ENCODE measurements at regions not wholly inside any gene's neighbourhood (a gene's known extent, or its start where the extent isn't known, plus 50 kb on each side); places are given as distances from the start of the nearest gene placed in this dataset.

- in situ Hi-C loops (cut with HindIII; ENCODE audit: low pct_unique_long_range_greater_than_20kb, low sequenced_read_pairs): no loop called here
These were observed 51.4 kb upstream of the LGSN start for GRCh38 chr6:63371104-63371715.

GRCh38 chr6:63372951-63373533, 53.3 kb upstream of the LGSN start:
- in situ Hi-C loops (cut with HindIII; ENCODE audit: low pct_unique_long_range_greater_than_20kb, low sequenced_read_pairs): no loop called here

More at GRCh38 chr6:63371104-63371715, 51.4 kb upstream of the LGSN start:
- no peak for DNase-seq (ENCODE audit: low read depth, low spot score)

DNA sequence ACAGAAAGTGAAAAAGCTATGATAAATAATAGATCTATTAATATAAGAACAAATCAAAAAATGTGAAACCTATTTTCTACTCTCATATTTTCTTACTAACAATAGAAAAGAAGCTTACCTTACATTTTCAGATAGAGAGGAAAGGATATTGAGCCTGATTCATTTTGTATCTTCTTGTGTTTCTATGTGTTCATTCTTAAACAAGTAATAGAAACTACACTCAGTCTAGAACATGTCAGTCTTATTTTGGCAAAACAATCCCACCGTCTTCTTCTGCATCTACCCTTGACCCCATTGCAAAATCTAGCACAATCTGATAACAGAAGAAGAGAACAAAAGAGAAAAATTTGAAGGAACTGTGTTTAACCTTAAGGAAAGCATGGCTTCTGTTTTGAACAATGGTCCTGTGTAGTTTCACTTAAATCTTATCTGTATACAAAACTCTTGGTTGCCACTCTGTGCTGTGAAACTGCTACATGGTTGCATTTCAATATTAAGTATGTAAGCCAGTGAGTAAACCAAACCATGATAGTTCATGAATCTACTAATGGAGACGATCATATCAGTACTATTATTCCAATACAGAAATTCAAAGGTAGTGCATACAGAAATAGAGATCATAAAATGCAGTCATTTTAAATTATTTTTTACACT, 69.5 kb upstream of the LGSN start:
- in situ Hi-C loops (cut with HindIII; ENCODE audit: low pct_unique_long_range_greater_than_20kb, low sequenced_read_pairs): no loop called here
- no peak for DNase-seq (ENCODE audit: low read depth, low spot score)

More at GRCh38 chr6:63372951-63373533, 53.3 kb upstream of the LGSN start:
- no peak for DNase-seq (ENCODE audit: low read depth, low spot score)

DNA sequence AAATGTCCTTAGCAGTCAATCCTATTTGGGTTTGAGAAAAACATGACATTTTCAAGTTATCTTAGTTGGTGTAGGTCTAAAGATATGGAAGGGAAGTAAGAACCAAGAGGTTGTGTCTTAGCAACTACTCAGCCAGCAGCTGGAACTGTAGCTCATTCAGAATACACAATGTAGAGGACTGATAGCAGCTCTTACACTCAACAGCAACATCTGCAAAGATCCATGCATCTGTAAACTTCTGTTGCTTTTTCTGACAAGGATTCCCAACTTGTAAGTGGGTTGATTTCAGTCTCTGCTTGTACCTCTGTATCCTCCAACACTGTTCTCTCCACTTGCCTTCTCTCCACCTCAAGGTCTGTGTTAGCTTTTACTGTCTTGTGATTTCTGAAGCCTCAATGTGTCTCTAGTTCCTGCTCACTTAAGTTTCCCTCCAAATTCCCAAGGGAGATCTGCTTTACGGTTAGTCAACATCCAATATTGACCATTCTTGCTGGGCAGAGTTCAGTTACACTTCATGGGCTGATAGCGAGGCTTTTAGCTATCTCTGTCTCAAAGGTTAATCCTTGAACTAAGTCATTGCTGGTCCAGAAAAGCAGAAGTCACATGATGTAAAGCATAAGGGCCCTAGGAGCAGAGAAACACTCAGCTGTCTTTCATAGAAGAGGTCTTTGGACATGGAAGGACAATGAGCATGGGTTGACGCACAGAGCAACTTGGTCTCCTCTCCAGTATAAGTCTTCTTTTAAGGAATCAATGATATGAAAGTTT, 71.6 kb upstream of the LGSN start:
- no peak for DNase-seq (ENCODE audit: low read depth, low spot score)
- in situ Hi-C loops (cut with HindIII; ENCODE audit: low pct_unique_long_range_greater_than_20kb, low sequenced_read_pairs): no loop called here

- DNase-seq (ENCODE audit: low read depth, low spot score): no peak
- in situ Hi-C loops (cut with HindIII; ENCODE audit: low pct_unique_long_range_greater_than_20kb, low sequenced_read_pairs): no loop called here
These were observed 72.4 kb upstream of the LGSN start for GRCh38 chr6:63392092-63392724.

DNA sequence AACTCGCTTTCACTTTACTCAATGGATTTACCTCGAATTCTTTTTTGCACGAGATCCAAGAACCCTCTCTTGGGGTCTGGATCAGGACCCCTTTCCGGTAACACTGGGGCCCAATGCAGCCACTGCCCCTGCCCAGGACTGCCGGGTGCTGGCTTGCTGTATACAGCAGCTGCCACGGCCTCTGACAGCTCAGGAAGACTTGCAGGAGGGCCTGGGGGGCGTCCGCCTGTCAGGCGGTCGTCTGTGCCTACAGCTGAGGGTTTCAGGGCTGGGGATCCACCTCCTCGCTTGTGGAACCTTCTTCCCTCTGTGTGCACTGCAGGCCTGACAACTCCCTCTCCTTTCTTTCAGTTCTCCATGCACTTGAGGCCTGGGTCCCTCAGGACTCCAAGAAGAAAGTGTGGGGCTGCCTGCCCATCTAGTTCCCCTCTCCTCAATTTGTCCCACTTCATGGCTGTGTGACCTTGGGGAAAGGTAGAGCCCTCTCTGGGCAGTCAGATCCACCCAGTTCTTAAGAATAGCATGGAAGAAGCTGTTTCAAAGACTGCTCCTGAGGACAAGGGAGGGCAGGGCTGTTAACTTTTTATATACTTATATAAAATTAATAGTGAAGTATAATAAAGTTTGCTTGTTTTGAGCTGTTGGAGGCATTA, 75.0 kb upstream of the LGSN start:
- in situ Hi-C loops (cut with HindIII; ENCODE audit: low pct_unique_long_range_greater_than_20kb, low sequenced_read_pairs): no loop called here
- no peak for DNase-seq (ENCODE audit: low read depth, low spot score)

DNA sequence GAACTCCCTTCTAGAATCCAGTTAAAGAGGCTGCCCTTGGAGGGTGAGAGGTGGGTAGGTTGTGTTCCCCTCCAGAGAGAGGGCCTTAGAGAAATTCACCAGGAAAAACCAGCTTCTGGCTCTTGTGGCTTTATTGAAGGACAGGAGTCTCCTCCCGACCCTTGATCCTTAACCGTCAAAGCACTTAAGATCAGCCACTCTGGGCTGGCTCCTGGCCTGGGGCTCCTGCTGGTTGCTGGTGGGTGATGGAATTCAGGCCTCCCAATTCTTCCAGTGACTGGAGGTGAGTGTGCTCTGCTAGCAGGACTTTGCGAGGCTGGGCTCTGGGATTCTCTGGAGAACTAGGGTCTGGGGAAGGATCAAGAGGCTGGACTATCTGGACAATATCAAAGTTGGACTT, 75.6 kb upstream of the LGSN start:
- in situ Hi-C loops (cut with HindIII; ENCODE audit: low pct_unique_long_range_greater_than_20kb, low sequenced_read_pairs): no loop called here
- no peak for DNase-seq (ENCODE audit: low read depth, low spot score)

DNA sequence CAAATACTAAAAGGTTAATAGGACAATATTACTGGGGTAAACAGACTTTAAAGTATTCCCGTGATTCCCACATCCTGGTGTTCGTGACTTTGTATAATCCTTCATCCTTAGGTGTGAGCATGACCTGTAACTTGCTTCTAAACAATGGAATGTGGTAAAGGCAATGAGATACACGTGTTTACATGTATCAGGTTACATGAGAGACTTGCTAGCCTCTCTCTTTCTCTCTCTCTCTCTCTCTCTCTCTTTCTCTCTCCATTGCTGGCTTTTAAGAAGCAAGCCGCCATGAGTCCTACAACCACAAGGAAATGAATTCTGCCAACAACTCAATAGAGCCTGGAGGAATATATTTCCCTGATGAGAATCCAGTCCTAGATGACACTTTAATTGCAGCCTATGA, 83.9 kb upstream of the LGSN start:
- in situ Hi-C loops (cut with HindIII; ENCODE audit: low pct_unique_long_range_greater_than_20kb, low sequenced_read_pairs): no loop called here
- DNase-seq (ENCODE audit: low read depth, low spot score): no peak

- in situ Hi-C loops (cut with HindIII; ENCODE audit: low pct_unique_long_range_greater_than_20kb, low sequenced_read_pairs): no loop called here
- no peak for DNase-seq (ENCODE audit: low read depth, low spot score)
These were observed 90.9 kb upstream of the LGSN start for GRCh38 chr6:63410435-63411426.

GRCh38 chr6:63415286-63415685, 95.5 kb upstream of the LGSN start:
- DNase-seq (ENCODE audit: low read depth, low spot score): no peak
- in situ Hi-C loops (cut with HindIII; ENCODE audit: low pct_unique_long_range_greater_than_20kb, low sequenced_read_pairs): no loop called here

DNA sequence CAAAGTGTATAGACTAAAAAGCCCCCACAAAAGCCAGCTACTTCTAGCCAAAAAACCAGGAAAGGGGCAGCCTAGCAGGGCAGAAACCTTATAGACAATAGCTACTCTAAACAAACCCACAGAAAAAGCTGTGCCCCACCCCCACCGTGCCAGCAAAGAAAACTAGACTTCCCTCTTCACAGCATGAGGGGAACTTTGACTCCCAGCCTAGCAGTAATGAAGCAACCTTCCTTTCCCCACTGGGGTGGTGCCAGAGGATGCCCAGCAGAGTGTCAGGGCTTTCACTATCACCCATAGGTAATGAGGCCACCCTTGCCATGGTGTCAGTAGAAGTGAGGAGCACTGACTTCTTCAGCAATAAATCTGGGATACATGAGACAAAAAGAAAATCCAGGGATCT, 99.0 kb upstream of the LGSN start:
- in situ Hi-C loops (cut with HindIII; ENCODE audit: low pct_unique_long_range_greater_than_20kb, low sequenced_read_pairs): no loop called here
- DNase-seq (ENCODE audit: low read depth, low spot score): no peak

DNA sequence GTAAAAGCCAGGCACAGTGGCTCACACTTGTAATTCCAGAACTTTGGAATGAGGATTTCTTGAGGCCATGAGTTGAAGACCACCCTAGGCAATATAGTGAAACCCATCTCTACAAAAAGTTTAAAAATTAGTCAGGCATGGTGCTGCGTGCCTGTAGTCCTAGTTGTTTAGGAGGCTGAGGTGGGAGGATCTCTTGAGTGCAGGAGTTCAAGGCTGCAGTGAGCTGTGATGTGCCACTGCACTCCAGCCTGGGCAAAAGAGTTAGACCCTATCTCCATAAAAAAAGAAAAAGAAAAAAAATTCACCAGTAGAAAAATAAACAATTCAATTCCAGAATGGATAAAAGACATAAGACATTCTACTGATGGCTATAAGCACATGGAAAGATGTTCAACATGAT, 104.9 kb upstream of the LGSN start:
- in situ Hi-C loops (cut with HindIII; ENCODE audit: low pct_unique_long_range_greater_than_20kb, low sequenced_read_pairs): no loop called here
- no peak for DNase-seq (ENCODE audit: low read depth, low spot score)

- in situ Hi-C loops (cut with HindIII; ENCODE audit: low pct_unique_long_range_greater_than_20kb, low sequenced_read_pairs): no loop called here
These were observed 105.7 kb upstream of the LGSN start for GRCh38 chr6:63425493-63425892.

GRCh38 chr6:63426844-63427243, 107.1 kb upstream of the LGSN start:
- no peak for DNase-seq (ENCODE audit: low read depth, low spot score)
- in situ Hi-C loops (cut with HindIII; ENCODE audit: low pct_unique_long_range_greater_than_20kb, low sequenced_read_pairs): no loop called here

More at GRCh38 chr6:63425493-63425892, 105.7 kb upstream of the LGSN start:
- no peak for DNase-seq (ENCODE audit: low read depth, low spot score)

GRCh38 chr6:63427951-63428350, 108.2 kb upstream of the LGSN start:
- in situ Hi-C loops (cut with HindIII; ENCODE audit: low pct_unique_long_range_greater_than_20kb, low sequenced_read_pairs): no loop called here
- DNase-seq (ENCODE audit: low read depth, low spot score): no peak

- in situ Hi-C loops (cut with HindIII; ENCODE audit: low pct_unique_long_range_greater_than_20kb, low sequenced_read_pairs): no loop called here
- DNase-seq (ENCODE audit: low read depth, low spot score): no peak
These were observed 111.3 kb upstream of the LGSN start for GRCh38 chr6:63430985-63431519.
